DMS114 treated with DMSO at 0.1 percent for 48 hours (cell line): ENCODE measurements at regions not wholly inside any gene's neighbourhood (a gene's known extent, or its start where the extent isn't known, plus 50 kb on each side); places are given as distances from the start of the nearest gene placed in this dataset.

ENCODE experiments used
- DNase-seq: peaks from one replicate; lab custom pipeline; 2025; ENCODE audit not compliant: unreplicated experiment; lab: John Stamatoyannopoulos, UW

DNA sequence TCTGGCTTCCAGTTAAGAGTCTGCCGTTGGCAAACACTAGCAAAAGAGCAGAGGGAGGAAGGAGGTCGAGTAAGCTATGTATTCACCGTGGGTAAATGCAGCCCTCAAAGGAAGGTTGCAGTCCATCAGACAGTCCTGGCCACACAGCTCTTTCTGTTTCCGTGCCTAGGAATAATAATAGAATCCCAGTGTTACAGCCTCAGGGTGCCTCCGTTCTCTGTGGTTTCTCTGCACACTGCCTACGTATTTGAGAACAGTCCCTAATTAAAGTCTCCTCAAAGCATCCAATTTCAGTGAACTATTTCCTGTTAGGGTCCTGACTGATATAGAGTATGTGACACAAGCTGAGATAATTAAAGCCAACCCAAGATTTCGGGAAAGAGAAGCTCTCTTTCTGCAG is 176.7 kb downstream of the GPAM start:
- no peak for DNase-seq

DNA sequence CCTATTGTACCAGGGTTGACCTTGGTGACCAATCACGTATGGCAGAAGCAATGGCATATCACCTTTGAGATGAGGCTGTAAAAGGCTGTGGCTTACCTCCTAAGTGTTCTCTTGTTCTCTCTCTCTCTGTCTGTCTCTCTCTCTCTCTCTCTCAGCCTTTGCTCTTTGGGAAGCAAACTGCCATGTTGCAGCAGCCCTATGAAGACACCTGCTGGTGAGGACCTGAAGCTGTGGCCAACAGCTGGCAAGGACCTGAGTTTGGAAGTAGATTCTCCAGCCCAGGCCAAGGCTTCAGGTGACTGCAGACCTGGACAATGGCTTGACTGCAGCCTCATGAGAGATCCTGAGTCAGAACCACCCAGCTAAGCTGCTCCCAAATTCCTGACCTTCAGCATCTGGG is 161.4 kb downstream of the GPAM start:
- no peak for DNase-seq

GRCh38 chr10:112024079-112024478 is 159.5 kb downstream of the GPAM start:
- DNase-seq = no peak

- DNase-seq = no peak
Measured at GRCh38 chr10:112025228-112025627, 158.3 kb downstream of the GPAM start.

DNA sequence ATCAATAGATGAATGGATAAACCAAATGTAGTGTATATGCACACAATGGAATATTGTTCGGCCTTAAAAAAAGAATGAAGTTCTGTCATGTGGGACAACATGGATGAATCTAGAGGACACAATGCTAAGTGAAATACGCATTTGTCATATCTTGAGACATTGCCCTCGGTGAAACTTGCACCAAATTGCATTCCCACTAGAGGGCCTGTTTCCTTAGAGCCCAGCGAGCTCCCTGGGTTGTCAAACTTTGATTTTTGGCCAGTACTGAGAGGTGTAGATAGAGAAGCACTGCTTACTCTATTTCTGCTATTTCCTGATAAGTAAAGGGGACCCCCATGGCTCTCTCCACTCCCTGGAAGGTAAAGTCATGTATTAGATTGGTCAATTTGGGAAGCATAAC is 157.1 kb downstream of the GPAM start:
- DNase-seq = no peak

- no peak for DNase-seq
Measured at GRCh38 chr10:112027731-112028280, 155.8 kb downstream of the GPAM start.

DNA sequence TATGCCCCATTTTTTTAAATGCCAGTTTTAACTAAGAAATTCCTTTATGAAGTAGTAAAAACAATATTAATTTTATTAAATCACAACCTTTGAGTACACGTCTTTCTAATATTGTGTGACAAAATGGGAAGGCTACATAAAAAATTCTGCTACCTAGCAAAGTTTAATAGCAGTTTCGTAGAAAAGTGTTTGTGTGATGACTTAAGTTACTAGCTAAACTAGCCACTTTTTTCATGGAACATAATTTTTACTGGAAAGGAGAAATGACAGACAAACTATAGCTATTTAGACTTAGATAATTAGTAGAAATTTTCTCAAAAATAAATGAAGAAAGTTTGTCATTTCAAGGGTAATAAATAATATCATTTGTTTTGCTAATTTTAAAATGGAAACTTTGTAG is 153.1 kb downstream of the GPAM start:
- no peak for DNase-seq

DNA sequence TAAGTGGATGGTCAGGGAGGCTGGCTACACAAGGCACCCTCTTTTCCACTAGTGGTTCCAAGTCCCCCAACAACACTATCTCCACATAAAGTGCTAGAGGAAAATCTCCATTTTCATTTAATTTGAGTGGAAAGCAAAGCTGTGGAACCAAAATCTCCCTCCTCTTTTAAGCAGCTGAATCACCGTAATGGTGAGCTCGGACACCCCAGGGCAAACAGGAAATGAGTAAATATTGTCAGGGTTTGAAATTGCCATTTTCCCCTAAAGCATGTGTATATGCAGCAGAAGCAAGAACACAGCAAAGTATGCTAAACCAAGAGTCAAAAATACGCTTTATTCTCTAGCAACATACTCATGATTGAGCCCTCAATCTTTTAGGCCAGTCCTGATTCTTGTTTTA is 143.7 kb downstream of the GPAM start:
- DNase-seq = no peak

DNA sequence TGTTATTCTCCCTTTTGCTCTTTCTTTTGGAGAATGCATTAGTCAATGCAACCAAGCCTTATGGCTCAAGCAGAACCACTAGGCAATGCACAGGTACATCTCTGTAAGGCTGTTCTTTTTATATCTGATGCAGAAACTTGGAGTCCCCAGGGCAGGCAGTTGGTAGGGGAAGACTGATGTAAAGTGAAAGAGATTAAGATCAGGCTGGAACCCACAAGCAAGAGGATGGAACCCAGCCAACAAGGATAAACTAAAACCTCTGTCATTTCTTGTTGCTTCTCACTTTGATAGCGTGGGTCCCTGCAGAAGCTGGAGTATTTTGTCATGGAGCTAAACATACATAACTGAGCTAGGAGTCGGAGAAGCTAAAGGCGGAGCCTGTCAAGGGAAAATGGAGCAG is 142.9 kb downstream of the GPAM start:
- no peak for DNase-seq

DNA sequence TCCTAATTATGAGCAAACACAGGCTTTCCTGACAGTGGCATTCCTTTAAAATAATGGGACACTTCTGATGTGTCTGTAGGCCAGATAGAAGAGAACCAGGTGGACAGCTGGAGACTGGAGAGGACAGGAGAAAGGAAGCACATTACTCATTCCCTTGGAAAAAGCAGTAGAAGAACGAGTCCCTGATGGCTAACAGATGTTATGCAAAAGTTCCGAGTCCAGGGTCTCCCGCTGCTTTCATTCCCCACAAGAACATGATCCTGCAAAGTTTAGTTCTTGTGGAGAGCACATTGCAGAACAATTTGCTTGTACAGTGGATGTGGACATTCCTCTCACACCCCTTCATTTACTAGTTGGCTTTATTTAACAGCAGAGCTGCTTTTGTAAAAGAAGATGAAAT is 137.6 kb downstream of the GPAM start:
- DNase-seq = no peak

DNA sequence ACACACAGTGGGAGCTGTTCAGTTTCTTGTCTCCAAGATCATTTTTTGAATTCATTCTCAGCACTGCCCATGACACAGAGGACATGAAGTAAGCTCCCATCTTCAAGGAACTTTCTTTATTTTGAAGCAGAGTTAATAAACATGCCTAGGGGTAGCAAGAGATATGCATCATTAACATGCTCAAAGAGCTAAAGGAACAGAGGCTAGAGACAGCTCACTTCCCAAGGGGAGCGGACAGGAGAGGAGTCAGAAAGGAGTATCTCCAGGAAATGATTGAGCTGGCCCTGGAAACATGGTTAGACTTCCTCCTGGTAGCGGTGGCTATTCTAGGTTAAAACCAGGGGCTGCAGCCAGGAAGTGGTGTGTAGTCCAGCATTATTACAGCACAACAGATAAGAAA is 135.9 kb downstream of the GPAM start:
- DNase-seq = no peak

DNA sequence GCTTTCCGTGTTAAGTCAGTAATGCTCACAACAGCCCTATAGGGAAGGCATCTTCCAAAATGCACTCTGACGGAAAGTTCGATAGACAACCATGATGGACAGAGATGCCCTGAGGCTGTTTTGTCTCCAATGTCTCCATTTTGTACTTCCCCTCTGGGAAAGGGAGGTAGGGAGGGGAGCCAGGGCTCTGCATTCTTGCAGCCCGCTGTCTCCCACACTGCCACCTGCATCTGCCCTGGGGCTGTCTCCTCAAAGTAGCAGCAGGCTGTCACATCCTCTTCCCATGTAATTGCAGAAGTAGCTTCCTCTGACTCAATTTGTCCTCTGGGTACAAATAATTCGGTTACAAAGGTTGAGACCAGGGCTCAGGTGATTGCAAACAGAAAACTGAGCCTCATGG is 131.4 kb downstream of the GPAM start:
- no peak for DNase-seq

GRCh38 chr10:112053895-112054294 is 129.7 kb downstream of the GPAM start:
- no peak for DNase-seq

DNA sequence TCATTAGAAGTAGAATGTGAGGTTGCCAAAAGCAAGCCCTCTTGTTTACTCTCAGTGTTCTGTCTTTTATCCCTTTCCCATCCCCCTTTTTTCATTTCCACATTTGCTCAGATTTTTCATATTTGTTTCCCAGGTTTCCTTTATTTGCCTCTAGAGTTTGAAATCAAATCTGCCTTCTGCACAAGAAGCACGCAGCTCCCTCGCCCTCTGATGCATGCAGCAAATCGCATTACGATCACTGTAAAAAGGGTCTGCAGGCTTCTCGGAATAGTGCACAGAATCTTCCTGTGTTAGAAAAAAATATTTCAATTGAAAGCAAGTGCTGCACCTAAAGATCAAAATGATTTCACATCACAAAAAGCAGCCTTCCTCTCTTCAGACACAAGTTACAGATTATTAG is 129.0 kb downstream of the GPAM start:
- no peak for DNase-seq

DNA sequence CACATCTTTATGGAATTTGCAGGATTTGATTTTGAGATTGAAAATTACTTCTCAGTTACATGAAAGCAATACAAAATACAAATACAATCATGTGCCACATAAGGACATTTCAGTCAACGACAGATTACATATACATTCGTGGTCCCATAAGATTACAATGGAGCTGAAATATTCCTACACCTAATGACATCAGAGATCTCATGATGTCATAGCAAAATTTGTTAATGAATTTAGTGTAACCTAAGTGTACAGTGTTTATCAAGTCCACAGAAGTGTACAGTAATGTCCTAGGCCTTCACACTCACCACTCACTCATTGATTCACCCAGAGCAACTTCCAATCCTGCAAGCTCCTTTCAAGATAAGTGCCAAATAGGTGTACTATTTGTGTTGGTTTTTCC is 126.5 kb downstream of the GPAM start:
- DNase-seq = no peak

DNA sequence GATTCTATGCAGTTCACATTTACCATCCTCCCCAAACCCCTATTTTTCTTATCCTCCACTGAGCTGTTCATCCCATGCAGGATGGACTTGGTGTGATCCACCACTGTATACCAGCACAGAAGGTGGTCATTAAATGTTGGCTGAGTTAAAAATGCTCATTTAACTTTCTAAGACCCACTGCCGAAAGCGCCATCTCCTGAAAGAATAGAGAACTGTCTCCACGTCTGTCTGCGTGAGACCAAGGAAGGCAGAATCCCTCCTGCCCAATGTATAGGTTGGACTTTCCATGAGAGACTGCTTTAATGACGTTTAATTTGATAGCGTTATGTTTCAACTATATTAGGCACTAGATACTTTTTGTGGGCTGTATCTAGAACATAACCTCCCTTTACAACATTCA is 124.3 kb downstream of the GPAM start:
- DNase-seq = no peak

- no peak for DNase-seq
Measured at GRCh38 chr10:112071596-112072133, 111.9 kb downstream of the GPAM start.

DNA sequence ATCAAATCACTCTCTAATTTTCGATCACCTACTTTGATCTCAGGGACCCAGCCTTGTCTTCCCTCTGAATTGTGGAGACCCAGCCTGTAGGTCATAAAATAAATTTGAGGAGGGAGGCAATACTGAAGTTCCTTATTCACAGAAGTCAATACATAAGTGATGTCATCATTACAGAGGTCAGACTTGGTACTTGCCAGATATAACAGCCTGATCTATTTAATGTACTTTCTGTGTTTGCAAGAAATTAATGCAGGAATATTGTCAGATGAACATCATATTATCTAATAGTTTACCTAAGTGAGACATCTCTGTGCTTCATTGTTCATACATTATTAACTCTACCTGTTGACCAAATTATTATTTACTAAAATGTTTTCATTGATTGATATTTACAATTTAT is 105.6 kb downstream of the GPAM start:
- DNase-seq = no peak

GRCh38 chr10:112080231-112080630 is 103.3 kb downstream of the GPAM start:
- DNase-seq = no peak

GRCh38 chr10:112082120-112082519 is 101.4 kb downstream of the GPAM start:
- DNase-seq = no peak

DNA sequence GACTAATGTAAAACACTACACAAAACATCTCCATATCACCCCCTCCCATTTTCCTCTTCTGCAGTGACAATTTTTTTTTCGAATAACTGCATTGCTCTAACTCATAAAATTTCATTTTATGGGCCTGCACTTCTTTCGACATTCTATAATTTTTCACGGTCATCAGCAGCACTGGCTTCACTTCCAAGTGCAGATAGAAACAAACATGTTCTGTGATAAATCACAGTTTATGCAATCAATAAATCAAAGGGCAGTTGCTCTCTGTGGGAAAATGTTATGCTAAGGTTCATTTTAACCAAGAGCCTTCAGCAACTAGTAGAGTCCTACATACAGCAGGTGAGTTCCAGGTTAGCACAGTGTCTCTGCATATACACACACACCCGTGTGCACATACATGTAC is 100.1 kb downstream of the GPAM start:
- no peak for DNase-seq

DNA sequence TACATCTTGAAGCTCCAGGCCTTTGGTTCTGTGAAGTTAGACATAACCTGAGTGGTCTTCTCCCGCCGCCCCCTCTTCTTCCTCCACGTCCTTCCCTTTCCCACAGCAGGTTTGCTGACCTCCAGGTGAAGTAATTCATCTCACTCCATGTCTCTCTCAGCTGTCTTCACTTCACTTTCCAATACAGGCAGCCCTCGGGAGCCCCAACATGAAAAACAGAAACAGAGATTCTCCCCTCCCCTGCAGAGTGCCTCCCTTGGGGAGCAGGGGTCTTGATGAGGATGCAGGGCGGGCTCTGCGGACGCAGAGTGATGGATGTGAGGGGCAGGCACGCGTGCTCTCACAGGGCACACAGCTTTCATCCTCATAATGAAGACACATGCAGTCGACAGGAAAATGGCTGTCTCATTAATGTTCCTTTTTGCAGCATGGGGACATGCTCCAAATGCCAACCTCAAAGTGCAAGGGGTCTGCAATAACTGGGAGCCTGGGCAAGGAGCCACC is 95.6 kb downstream of the GPAM start:
- no peak for DNase-seq

DNA sequence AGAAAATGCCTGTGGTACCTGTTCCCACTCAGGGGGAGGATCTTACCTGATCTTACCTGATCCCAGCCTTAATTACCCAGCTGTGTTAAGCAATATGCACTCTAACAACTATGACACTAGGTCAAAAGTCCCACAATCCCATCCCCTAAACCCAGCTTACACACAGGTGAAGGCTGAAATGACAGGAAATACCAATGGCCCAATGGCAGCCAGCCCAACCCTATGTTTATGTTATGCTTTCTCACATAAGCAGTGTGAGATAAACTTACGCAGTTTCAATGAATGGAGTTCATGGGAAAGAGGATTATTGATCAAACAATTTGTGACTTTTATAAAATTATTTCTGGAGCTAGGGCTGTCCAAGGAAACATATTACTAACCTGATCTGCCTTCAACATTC is 91.9 kb downstream of the GPAM start:
- no peak for DNase-seq
